Hepatocyte (in vitro differentiated cells): ENCODE measurements at regions not wholly inside any gene's neighbourhood (a gene's known extent, or its start where the extent isn't known, plus 50 kb on each side); places are given as distances from the start of the nearest gene placed in this dataset.

ENCODE experiments used
- DNase-seq: peaks from one replicate; pipeline ENCODE4 v3.0.0-alpha.2; 2016; ENCODE audit warnings: low spot score
- H2AFZ ChIP-seq: fragments of 200-600 bp; sonication (generic); 2 replicates; pipeline ENCODE4 v1.6.0; 2016; ENCODE audit warnings: antibody characterized with exemption, mild to moderate bottlenecking
- H3K27ac ChIP-seq: fragments of 200-600 bp; sonication (generic); 2 replicates; pipeline ENCODE4 v1.5.1; 2016; ENCODE audit warnings: mild to moderate bottlenecking
- H3K27me3 ChIP-seq: fragments of 200-600 bp; sonication (generic); 2 replicates; pipeline ENCODE4 v1.6.1; 2016
- H3K36me3 ChIP-seq: fragments of 200-600 bp; sonication (generic); replicated peaks from 2 replicates; pipeline ENCODE4 v1.5.1; 2016; ENCODE audit warnings: low read depth; ENCODE audit not compliant: insufficient read depth
- H3K4me1 ChIP-seq: fragments of 200-600 bp; sonication (generic); 2 replicates; pipeline ENCODE4 v1.5.1; 2016; ENCODE audit warnings: mild to moderate bottlenecking, moderate library complexity; ENCODE audit not compliant: insufficient read depth
- H3K4me2 ChIP-seq: fragments of 200-600 bp; sonication (generic); 2 replicates; pipeline ENCODE4 v1.6.0; 2016
- H3K4me3 ChIP-seq: fragments of 200-600 bp; sonication (generic); 2 replicates; pipeline ENCODE4 v1.5.1; 2016; ENCODE audit warnings: mild to moderate bottlenecking
- H3K79me2 ChIP-seq: fragments of 200-600 bp; sonication (generic); 2 replicates; pipeline ENCODE4 v1.6.0; 2017; ENCODE audit warnings: mild to moderate bottlenecking
- H3K9me2 ChIP-seq: fragments of 200-600 bp; sonication (generic); replicated peaks from 2 replicates; pipeline ENCODE4 v1.6.0; 2017; ENCODE audit warnings: mild to moderate bottlenecking; ENCODE audit not compliant: insufficient read depth
- H3K9me3 ChIP-seq: fragments of 200-600 bp; sonication (generic); 2 replicates; pipeline ENCODE4 v1.5.1; 2016; ENCODE audit warnings: low read depth, mild to moderate bottlenecking
- H4K20me1 ChIP-seq: fragments of 200-600 bp; sonication (generic); 2 replicates; pipeline ENCODE4 v1.6.0; 2016; ENCODE audit warnings: mild to moderate bottlenecking; ENCODE audit not compliant: insufficient read depth, poor library complexity, severe bottlenecking
- EZH2 ChIP-seq: fragments of 200-600 bp; sonication (generic); IDR thresholded peaks from 2 replicates; pipeline ENCODE4 v1.6.1; 2016; ENCODE audit warnings: antibody characterized with exemption, mild to moderate bottlenecking, borderline replicate concordance
- EZH2phosphoT487 ChIP-seq: fragments of 200-600 bp; sonication (generic); IDR thresholded peaks from one replicate; pipeline ENCODE4 v1.6.1; 2018; ENCODE audit warnings: antibody characterized with exemption, mild to moderate bottlenecking, low read depth, moderate library complexity; ENCODE audit not compliant: unreplicated experiment, severe bottlenecking
- WGBS: methylation state at CpG from one replicate; pipeline ENCODE4 v1.1.6; 2016; ENCODE audit warnings: low lambda C conversion rate; ENCODE audit errors: missing lambda C conversion rate; 5-methylcytosine and 5-hydroxymethylcytosine counted together
- TF ChIP-seq, protein P1 (sequence below): fragments of 200-600 bp; sonication (generic); IDR thresholded peaks from 2 replicates; pipeline ENCODE4 v1.5.1; 2016; ENCODE audit warnings: antibody characterized with exemption, mild to moderate bottlenecking; ENCODE audit not compliant: poor library complexity

DNA sequence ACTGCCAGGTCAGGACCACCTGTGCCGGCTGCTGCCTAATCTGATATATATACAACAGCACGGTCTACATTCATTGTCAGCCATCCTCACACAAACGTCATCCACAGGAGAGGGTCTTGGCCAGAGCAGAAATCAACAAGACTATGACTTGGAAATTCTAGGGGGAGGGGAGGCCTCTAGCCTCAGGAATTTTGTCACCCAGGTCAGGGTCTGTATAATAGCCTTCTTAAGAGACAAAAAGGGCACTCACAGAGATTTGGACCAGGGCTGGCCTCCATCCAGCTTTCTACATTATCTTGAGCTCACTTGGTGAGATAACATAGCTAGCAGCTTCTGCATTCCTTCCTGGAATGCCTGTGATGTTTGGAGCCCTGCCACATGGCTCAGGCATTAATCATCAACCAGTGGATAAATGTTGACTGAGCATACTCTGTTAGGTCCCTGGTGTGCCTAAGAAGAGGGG is 50.4 kb upstream of the CTIF start:
- no peaks in the 10 kb centered on the region for H3K9me3 ChIP-seq
- DNase-seq: peak; percentile 83
- H4K20me1 ChIP-seq: no peaks in the 10 kb centered on the region
- H3K27me3 ChIP-seq: no peaks in the 10 kb centered on the region
- 29% methylated on average over 3 of the region's 3 CpGs for WGBS
- no peaks in the 10 kb centered on the region for H3K36me3 ChIP-seq
- H3K27ac ChIP-seq: peak overlapping the region; percentile 77
- H3K9me2 ChIP-seq: no peaks in the 10 kb centered on the region
- TF ChIP-seq, protein P1, sequence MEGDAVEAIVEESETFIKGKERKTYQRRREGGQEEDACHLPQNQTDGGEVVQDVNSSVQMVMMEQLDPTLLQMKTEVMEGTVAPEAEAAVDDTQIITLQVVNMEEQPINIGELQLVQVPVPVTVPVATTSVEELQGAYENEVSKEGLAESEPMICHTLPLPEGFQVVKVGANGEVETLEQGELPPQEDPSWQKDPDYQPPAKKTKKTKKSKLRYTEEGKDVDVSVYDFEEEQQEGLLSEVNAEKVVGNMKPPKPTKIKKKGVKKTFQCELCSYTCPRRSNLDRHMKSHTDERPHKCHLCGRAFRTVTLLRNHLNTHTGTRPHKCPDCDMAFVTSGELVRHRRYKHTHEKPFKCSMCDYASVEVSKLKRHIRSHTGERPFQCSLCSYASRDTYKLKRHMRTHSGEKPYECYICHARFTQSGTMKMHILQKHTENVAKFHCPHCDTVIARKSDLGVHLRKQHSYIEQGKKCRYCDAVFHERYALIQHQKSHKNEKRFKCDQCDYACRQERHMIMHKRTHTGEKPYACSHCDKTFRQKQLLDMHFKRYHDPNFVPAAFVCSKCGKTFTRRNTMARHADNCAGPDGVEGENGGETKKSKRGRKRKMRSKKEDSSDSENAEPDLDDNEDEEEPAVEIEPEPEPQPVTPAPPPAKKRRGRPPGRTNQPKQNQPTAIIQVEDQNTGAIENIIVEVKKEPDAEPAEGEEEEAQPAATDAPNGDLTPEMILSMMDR: no peak
- TF ChIP-seq EZH2phosphoT487: no peak
- TF ChIP-seq EZH2: no peak
- H3K79me2 ChIP-seq: no peaks in the 10 kb centered on the region
- H3K4me2 ChIP-seq: peak overlapping the region; percentile 18
- H2AFZ ChIP-seq: no peak overlapping the region
- no peak overlapping the region for H3K4me3 ChIP-seq
- peaks cover 39% of the 10 kb centered on the region for H3K4me1 ChIP-seq

DNA sequence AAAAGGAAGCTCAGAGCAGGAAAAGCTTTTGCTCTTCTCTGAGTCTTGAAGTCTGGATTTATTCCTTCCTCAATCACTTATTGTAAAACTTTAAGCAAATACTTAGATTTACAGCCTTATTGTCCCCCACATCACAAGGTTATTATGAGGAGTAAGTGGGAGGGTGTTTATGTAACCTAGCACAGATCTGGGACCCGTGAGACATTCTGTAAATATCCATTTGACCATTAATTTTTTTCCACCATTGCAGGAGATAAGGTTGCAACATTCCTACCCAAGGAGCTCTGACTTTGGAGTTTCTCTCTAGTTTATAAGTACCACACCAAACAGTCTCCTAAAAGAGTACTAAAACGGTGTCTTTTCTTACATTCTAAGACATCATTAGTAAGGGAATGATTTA is 52.1 kb upstream of the CTIF start:
- TF ChIP-seq EZH2phosphoT487: no peak
- H3K9me2 ChIP-seq: no peaks in the 10 kb centered on the region
- 26% methylated on average over 2 of the region's 2 CpGs for WGBS
- no peaks in the 10 kb centered on the region for H3K9me3 ChIP-seq
- no peak overlapping the region for H2AFZ ChIP-seq
- peak overlapping the region; percentile 71 for H3K27ac ChIP-seq
- peaks cover 39% of the 10 kb centered on the region for H3K4me1 ChIP-seq
- H3K4me3 ChIP-seq: no peak overlapping the region
- no peaks in the 10 kb centered on the region for H3K36me3 ChIP-seq
- peak overlapping the region; percentile 10 for H3K4me2 ChIP-seq
- peak; percentile 23 for DNase-seq
- no peaks in the 10 kb centered on the region for H3K79me2 ChIP-seq
- H4K20me1 ChIP-seq: no peaks in the 10 kb centered on the region
- H3K27me3 ChIP-seq: no peaks in the 10 kb centered on the region

DNA sequence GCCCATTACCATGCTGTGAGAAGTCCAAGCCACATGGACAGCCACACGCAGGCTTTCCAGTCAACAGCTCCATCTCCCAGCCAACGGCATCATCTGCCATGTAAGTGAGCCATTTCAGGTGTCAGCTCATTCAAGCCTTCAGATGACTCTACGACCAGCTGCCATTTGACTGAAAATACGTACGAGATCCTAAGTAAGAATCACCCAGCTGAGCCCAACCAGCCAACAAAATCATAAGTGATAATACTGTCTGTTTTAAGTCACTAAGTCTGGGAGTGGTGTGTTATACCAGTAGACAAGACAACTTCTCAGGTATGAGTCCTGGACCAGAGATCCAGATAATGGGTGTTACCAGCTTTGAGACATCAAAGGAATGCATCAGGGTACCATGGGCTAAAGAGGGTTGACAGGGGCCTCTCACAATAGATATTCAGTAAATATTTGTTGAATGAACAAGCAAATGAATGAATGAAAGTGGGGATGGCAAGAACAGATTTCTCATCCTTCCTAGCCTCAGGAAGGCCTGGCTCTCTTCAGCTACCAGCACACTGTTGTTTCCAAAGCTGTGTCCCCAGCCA is 52.9 kb upstream of the CTIF start:
- no peak overlapping the region for H2AFZ ChIP-seq
- H3K27me3 ChIP-seq: no peaks in the 10 kb centered on the region
- H3K9me3 ChIP-seq: no peaks in the 10 kb centered on the region
- no peaks in the 10 kb centered on the region for H4K20me1 ChIP-seq
- no peaks in the 10 kb centered on the region for H3K36me3 ChIP-seq
- 75% methylated on average over 5 of the region's 5 CpGs for WGBS
- DNase-seq: no peak
- H3K9me2 ChIP-seq: no peaks in the 10 kb centered on the region
- TF ChIP-seq, protein P1: no peak
- TF ChIP-seq EZH2: no peak
- no peak for TF ChIP-seq EZH2phosphoT487
- no peaks in the 10 kb centered on the region for H3K79me2 ChIP-seq
- H3K4me1 ChIP-seq: peaks cover 39% of the 10 kb centered on the region
- H3K4me2 ChIP-seq: peak overlapping the region; percentile 10
- peak overlapping the region; percentile 71 for H3K27ac ChIP-seq
- no peak overlapping the region for H3K4me3 ChIP-seq

DNA sequence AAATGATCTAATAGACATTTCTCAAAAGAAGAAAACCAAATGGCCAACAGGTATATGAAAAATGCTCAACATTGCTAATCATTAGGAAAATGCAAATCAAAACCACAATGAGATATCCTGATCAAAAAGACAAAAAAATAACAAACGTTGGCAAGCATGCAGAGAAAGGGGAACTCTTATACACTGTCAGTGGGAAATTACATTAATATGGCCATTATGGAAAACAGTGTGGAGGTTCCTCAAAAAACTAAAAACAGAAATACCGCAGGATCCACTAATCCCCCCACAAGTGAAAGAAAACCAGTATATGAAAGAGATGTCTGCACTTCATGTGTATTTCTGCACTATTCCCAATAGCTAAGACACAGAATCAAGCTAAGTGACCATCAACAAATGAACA is 57.7 kb upstream of the CTIF start:
- 82% methylated on average over 2 of the region's 2 CpGs for WGBS
- TF ChIP-seq EZH2phosphoT487: no peak
- TF ChIP-seq, protein P1: no peak
- TF ChIP-seq EZH2: no peak

More for the DNA sequence above, 57.7 kb upstream of the CTIF start:
- Histone ChIP-seq H4K20me1 (no peaks in the 10 kb centered on the region), H3K9me2 (no peaks in the 10 kb centered on the region), H3K4me2 (no peak overlapping the region), H3K9me3 (no peaks in the 10 kb centered on the region), H3K36me3 (no peaks in the 10 kb centered on the region), H3K79me2 (no peaks in the 10 kb centered on the region), H3K27ac (no peak overlapping the region), H3K4me1 (peaks cover 9% of the 10 kb centered on the region), H2AFZ (no peak overlapping the region), H3K27me3 (no peaks in the 10 kb centered on the region), H3K4me3 (no peak overlapping the region)
- no peak for DNase-seq
